H1 (cell line): ENCODE measurements at regions not wholly inside any gene's neighbourhood (a gene's known extent, or its start where the extent isn't known, plus 50 kb on each side); places are given as distances from the start of the nearest gene placed in this dataset.

Experiments
- FOSL1 ChIP-seq: IDR thresholded peaks from 2 replicates; pipeline ENCODE4 v1.6.1; 2011; ENCODE audit warnings: mild to moderate bottlenecking, low read depth, low read length, moderate library complexity; ENCODE audit not compliant: insufficient read depth
- RBBP5 ChIP-seq: IDR thresholded peaks from 2 replicates; pipeline ENCODE4 v1.7.1; 2012; ENCODE audit warnings: low read depth, mild to moderate bottlenecking, inconsistent platforms, low read length, moderate library complexity, borderline replicate concordance

DNA sequence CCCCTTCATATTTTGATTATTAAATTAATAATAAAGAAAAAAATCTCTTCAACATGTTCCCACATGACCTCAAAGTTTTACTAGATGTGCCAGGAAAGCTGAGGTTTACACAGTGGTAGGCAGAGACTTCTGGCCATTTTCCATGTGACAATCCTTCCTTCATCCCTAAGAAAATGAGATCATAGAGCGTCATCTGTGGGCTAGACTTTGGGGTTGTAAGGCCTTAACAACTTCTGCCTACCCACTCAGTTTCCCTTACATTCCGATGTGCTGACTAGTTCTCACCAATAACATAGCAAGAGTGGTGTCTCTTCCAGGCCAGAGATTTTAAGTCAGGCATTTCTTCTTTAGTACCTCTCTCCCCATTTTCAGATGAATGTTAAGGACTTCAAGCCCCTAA is 171.1 kb upstream of the PHF14 start (continued):
- no peak for TF ChIP-seq RBBP5
- no peak for TF ChIP-seq FOSL1
